ENCODE measurements at regions not wholly inside any gene's neighbourhood (a gene's known extent, or its start where the extent isn't known, plus 50 kb on each side); places are given as distances from the start of the nearest gene placed in this dataset.

DNA sequence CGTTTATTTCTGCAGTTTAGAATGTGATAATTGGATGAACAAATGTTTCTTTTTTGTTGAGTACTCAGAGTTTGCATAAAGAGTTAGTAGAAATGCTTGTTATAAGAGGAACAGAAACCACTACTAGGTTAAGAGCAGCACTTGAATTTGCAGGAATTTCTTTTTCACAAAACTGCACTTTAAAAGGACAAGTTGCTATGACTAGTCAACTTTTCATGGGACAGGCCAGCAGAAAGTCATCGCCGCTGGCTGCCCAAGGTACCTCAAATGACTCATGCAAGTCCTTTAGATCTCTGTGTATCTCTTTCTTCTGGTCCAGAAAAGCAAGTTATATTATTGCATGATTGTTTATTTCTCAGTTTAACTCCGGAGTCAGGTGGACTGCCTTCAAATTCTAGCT lies 97.3 kb upstream of the HMHB1 start:
- DNase-seq (ENCODE audit: insufficient read length, low spot score) (peak; percentile 12), FAIRE-seq (peak; percentile 82)
- TF ChIP-seq POLR2A (IDR thresholded peaks at IDR 0.05; ENCODE audit: low read depth, low read length) = no peak

GRCh38 chr5:143713047-143714003 lies 98.6 kb upstream of the HMHB1 start:
- DNase-seq (ENCODE audit: insufficient read length, low spot score) (no peak), FAIRE-seq (no peak)
- no peak for TF ChIP-seq POLR2A (IDR thresholded peaks at IDR 0.05; ENCODE audit: low read depth, low read length)

DNA sequence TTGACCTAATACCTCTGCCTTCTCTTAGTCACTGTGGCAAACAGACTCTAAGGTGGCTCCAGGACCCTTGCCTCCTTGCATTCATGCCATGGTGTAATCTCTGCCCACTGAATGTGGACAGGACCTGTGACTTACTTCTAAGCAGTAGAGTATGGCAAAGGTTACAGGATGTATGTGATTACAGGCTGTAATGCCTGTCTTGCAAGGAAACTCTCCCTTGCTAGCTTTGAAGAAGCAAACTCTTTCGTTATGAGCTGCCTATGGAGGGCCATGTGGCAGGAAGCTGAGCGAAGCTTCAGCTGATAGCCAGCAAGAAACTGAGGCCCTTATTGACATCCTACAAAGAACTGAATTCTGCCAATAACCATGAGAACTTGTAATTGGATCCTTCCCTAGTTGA lies 103.3 kb upstream of the HMHB1 start:
- no peak for DNase-seq (ENCODE audit: insufficient read length, low spot score)
- TF ChIP-seq POLR2A (IDR thresholded peaks at IDR 0.05; ENCODE audit: low read depth, low read length) = no peak
- FAIRE-seq = no peak

GRCh38 chr5:143707806-143708205 lies 104.2 kb upstream of the HMHB1 start:
- FAIRE-seq = no peak
- no peak for DNase-seq (ENCODE audit: insufficient read length, low spot score)
- no peak for TF ChIP-seq POLR2A (IDR thresholded peaks at IDR 0.05; ENCODE audit: low read depth, low read length)

GRCh38 chr5:143705381-143705780 lies 106.6 kb upstream of the HMHB1 start:
- DNase-seq (ENCODE audit: insufficient read length, low spot score) (no peak), FAIRE-seq (no peak)
- TF ChIP-seq POLR2A (IDR thresholded peaks at IDR 0.05; ENCODE audit: low read depth, low read length) = no peak

GRCh38 chr5:143703659-143704058 lies 108.3 kb upstream of the HMHB1 start:
- no peak for TF ChIP-seq POLR2A (IDR thresholded peaks at IDR 0.05; ENCODE audit: low read depth, low read length)
- DNase-seq (ENCODE audit: insufficient read length, low spot score) (no peak), FAIRE-seq (no peak)

DNA sequence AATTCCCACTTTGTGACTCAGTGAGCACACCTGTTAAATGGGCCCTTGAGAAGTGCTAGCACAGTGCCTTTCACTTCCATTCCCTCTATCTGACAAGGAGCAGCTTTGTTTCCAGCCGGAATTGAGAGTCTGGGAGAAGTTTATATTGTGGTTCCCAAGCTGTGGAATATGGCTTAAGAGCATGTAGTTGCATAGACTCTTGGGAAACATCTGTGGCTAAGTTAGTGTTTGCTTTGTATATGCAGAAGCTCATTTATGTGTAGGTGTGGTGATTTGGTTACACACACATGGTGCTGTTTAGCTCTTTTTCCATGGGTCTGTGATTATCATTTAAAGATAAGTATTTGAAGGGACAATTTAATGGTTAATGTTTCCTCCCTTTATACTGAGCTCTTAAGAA lies 110.5 kb upstream of the HMHB1 start:
- no peak for DNase-seq (ENCODE audit: insufficient read length, low spot score)
- no peak for FAIRE-seq
- no peak for TF ChIP-seq POLR2A (IDR thresholded peaks at IDR 0.05; ENCODE audit: low read depth, low read length)

DNA sequence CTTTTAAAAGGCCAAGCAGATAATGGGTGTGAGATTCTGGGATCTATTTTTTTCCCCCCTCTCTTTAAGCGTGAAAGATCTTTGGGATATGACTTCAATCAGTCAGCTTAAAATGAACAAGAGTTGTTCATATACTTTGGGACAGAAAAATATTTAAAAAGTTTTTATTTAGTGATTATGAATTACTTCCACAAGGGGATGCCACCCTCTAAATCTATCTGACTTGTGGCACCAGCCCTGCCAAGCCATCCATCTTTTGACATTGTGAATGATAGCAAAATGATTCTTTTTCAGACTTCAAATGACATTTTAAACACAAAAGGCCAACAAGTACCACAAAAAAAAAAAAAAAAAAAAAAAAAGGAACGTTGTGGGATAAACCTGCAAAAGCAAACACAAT lies 111.0 kb upstream of the HMHB1 start:
- TF ChIP-seq POLR2A (IDR thresholded peaks at IDR 0.05; ENCODE audit: low read depth, low read length) = no peak
- no peak for DNase-seq (ENCODE audit: insufficient read length, low spot score)
- FAIRE-seq = no peak

DNA sequence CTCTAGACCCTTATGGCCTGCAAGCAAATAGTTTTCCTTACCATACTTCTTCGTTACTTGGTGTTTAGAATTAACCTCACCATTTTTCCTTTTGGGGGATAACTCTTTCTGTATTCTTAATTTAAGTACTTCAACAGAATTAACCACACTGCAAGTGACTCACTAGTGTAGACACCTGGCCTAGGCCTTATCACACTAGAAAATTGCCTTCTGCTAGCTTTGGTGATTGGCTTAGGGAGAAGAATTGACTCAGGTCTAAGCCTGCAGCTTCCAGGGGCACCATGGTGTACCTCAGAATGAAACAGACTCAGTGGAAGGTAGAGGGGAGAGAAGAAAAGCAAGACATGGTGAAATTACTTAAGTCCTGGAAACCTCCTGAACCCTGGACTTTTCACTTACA lies 112.8 kb upstream of the HMHB1 start:
- FAIRE-seq (no peak), DNase-seq (ENCODE audit: insufficient read length, low spot score) (no peak)
- no peak for TF ChIP-seq POLR2A (IDR thresholded peaks at IDR 0.05; ENCODE audit: low read depth, low read length)

- no peak for TF ChIP-seq POLR2A (IDR thresholded peaks at IDR 0.05; ENCODE audit: low read depth, low read length)
- FAIRE-seq (no peak), DNase-seq (ENCODE audit: insufficient read length, low spot score) (no peak)
Measured at GRCh38 chr5:143698574-143698973, 113.4 kb upstream of the HMHB1 start.

DNA sequence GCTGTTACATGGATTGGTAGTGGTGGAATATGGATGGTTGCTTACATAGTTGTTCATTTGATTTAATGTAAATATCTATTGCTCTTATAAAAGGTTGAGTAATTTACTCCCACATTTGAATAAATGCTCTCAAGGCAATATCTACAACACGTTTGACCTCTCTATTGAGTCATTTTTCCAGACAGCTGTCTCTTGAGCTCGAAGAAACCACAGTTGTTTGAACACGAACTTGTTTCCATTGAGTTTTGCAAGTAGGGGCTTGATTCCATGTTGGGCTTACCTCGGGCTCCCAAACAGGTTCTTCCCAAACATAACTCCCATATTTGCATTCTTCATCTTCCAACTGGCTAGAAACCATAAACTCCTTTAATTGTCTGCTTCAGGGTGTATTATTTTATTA lies 115.0 kb upstream of the HMHB1 start:
- no peak for DNase-seq (ENCODE audit: insufficient read length, low spot score)
- FAIRE-seq = no peak
- TF ChIP-seq POLR2A (IDR thresholded peaks at IDR 0.05; ENCODE audit: low read depth, low read length) = no peak

DNA sequence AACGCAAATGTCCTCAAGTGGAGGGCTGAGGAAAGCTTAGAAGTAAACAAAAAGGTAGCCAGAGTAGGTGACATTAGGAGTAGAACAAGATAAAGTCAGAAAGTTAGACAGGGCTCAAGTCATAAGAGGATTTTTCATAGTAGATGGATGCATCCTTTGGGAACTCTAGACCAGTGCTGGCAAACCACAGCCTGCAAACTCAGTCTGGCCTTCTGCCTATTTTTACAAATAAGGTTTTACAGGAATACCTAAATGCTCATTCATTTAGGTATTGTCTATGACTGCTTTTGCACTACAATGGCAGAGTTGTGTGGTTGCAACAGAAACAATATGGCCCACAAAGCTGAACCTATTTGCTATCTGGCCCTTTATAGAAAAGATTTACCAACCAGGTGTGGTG lies 116.0 kb upstream of the HMHB1 start:
- no peak for TF ChIP-seq POLR2A (IDR thresholded peaks at IDR 0.05; ENCODE audit: low read depth, low read length)
- no peak for FAIRE-seq

GRCh38 chr5:143695244-143695864 lies 116.6 kb upstream of the HMHB1 start:
- FAIRE-seq (no peak), DNase-seq (ENCODE audit: insufficient read length, low spot score) (no peak)
- no peak for TF ChIP-seq POLR2A (IDR thresholded peaks at IDR 0.05; ENCODE audit: low read depth, low read length)

More for the DNA sequence above, 116.0 kb upstream of the HMHB1 start:
- DNase-seq (ENCODE audit: insufficient read length, low spot score) = no peak

DNA sequence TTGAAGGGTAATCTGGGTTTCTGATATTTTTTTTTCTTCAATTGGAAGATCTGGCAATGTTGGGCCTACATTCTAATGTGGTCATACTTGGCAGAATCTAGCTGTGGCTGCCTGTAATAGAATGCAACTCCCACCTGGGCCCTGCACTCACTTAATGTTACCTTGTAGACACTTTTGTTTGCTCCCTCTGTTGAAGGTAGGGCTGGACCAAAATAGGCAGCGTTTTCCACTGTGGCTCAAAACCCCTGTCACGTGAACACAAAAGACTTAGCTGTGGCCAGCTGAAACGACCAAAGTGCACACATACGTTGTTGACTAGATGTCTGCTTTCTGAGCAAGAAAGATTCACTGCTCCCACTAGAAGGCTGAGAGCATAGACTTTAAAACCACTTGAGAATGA lies 117.6 kb upstream of the HMHB1 start:
- FAIRE-seq = no peak
- no peak for TF ChIP-seq POLR2A (IDR thresholded peaks at IDR 0.05; ENCODE audit: low read depth, low read length)
- DNase-seq (ENCODE audit: insufficient read length, low spot score) = no peak
